Tibial nerve (tissue), 4 donors: ENCODE measurements at regions not wholly inside any gene's neighbourhood (a gene's known extent, or its start where the extent isn't known, plus 50 kb on each side); places are given as distances from the start of the nearest gene placed in this dataset.

Source experiments
- DNase-seq, 2 donors: peaks; one replicate each; pipeline ENCODE4 v3.0.0-alpha.2; 2019; ENCODE audit warnings: low spot score in 2 of 2
- H3K27ac ChIP-seq, 4 donors: fragments of 200-600 bp; sonication (generic) in 3 of 4; one replicate each; pipeline ENCODE4 v1.5.1; 2017 to 2019; ENCODE audit warnings: mild to moderate bottlenecking in 1 of 4
- H3K27me3 ChIP-seq, 2 donors: fragments of 200-600 bp; sonication (generic) in 1 of 2; one replicate each; pipeline versions ENCODE4 v1.5.1 to v1.6.0; 2017 to 2019
- H3K36me3 ChIP-seq, 3 donors: fragments of 200-600 bp; sonication (generic); one replicate each; pipeline ENCODE4 v1.5.1; 2018 to 2019
- H3K4me1 ChIP-seq, 4 donors: fragments of 200-600 bp; sonication (generic) in 3 of 4; one replicate each; pipeline ENCODE4 v1.5.1; 2017 to 2019
- H3K4me3 ChIP-seq, 4 donors: fragments of 200-600 bp; sonication (generic) in 3 of 4; one replicate each; pipeline ENCODE4 v1.5.1; 2017 to 2019; ENCODE audit warnings: mild to moderate bottlenecking in 1 of 4, moderate library complexity in 1 of 4
- H3K9me3 ChIP-seq, 4 donors: fragments of 200-600 bp; sonication (generic) in 3 of 4; one replicate each; pipeline ENCODE4 v1.5.1; 2017 to 2019
- CTCF ChIP-seq, 5 experiments: fragments of 200-600 bp in 3 of 5; fragments of 450-650 bp in 2 of 5; sonication (generic) in 3 of 5; IDR thresholded peaks; one replicate each; pipeline ENCODE4 v1.5.1; 2016 to 2019; ENCODE audit warnings: antibody characterized with exemption in 5 of 5, mild to moderate bottlenecking in 3 of 5, moderate library complexity in 2 of 5
- EP300 ChIP-seq, 2 donors: sonication (generic); formaldehyde crosslinking; IDR thresholded peaks; one replicate each; pipeline ENCODE4 v1.6.1; 2017; ENCODE audit warnings: antibody characterized with exemption in 2 of 2, mild to moderate bottlenecking in 1 of 2
- POLR2A ChIP-seq, 2 donors: fragments of 450-650 bp; IDR thresholded peaks; one replicate each; pipeline ENCODE4 v1.6.1; 2017; ENCODE audit warnings: antibody characterized with exemption in 2 of 2, mild to moderate bottlenecking in 2 of 2, moderate library complexity in 2 of 2
- WGBS, 2 donors: methylation state at CpG; one replicate each; pipeline ENCODE4 v1.1.5; 2018; 5-methylcytosine and 5-hydroxymethylcytosine counted together

- TF ChIP-seq POLR2A (IDR thresholded peaks at IDR 0.05) (no peak), CTCF (IDR thresholded peaks at IDR 0.05) (no peak), EP300 (IDR thresholded peaks at IDR 0.05) (no peak)
- no peak overlapping the region for H3K27ac ChIP-seq
- no peaks in the 10 kb centered on the region for H3K4me1 ChIP-seq
- peaks cover 0 to 44% (median 0%) of the 10 kb centered on the region in 4 donors for H3K9me3 ChIP-seq
- H3K27me3 ChIP-seq: no peaks in the 10 kb centered on the region
- no peak overlapping the region for H3K4me3 ChIP-seq
- H3K36me3 ChIP-seq: no peaks in the 10 kb centered on the region
- DNase-seq: no peak
These were observed 339.7 kb downstream of the KIF4B start for GRCh38 chr5:155353231-155353630.

- no peak for DNase-seq
- Histone ChIP-seq H3K36me3 (no peaks in the 10 kb centered on the region), H3K27me3 (no peaks in the 10 kb centered on the region), H3K9me3 (no peaks in the 10 kb centered on the region), H3K4me1 (no peaks in the 10 kb centered on the region), H3K4me3 (no peak overlapping the region), H3K27ac (no peak overlapping the region)
- TF ChIP-seq EP300 (IDR thresholded peaks at IDR 0.05): no peak
- no peak for TF ChIP-seq CTCF (IDR thresholded peaks at IDR 0.05)
- TF ChIP-seq POLR2A (IDR thresholded peaks at IDR 0.05): no peak
- WGBS, 2 donors: 65 to 71% methylated on average over 4 of the region's 4 CpGs
These were observed 352.5 kb downstream of the KIF4B start for GRCh38 chr5:155366096-155366495.

GRCh38 chr5:155367841-155368240 is 354.3 kb downstream of the KIF4B start:
- no peaks in the 10 kb centered on the region for H3K36me3 ChIP-seq
- H3K4me1 ChIP-seq: no peaks in the 10 kb centered on the region
- H3K27me3 ChIP-seq: no peaks in the 10 kb centered on the region
- H3K9me3 ChIP-seq: peaks cover 0 to 6% (median 0%) of the 10 kb centered on the region in 4 donors
- TF ChIP-seq CTCF (IDR thresholded peaks at IDR 0.05): no peak
- TF ChIP-seq EP300 (IDR thresholded peaks at IDR 0.05): no peak
- TF ChIP-seq POLR2A (IDR thresholded peaks at IDR 0.05): no peak
- 80 to 81% methylated on average over 4 of the region's 4 CpGs for WGBS, 2 donors
- no peak overlapping the region for H3K4me3 ChIP-seq
- DNase-seq: no peak
- H3K27ac ChIP-seq: no peak overlapping the region

DNA sequence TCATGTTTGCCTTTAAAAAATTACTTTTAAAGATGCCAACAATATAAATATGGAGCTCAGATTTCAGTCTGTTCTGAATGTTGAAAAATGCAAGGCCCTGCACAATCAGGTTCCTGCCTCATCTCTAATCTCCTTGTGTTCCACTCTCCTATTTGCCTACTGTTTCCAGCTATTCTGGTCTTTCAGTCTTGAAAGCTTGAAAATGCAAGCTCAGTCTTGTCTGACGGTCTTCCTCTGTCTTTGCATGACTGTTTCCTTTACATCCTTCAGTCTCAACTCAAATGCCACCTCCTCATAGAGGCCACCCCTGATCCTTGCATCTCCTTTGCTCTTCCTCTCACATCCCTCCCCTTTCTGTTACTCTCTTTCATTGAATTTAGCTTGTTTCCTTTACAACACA is 354.9 kb downstream of the KIF4B start:
- Histone ChIP-seq H3K36me3 (no peaks in the 10 kb centered on the region), H3K27ac (no peak overlapping the region), H3K27me3 (no peaks in the 10 kb centered on the region), H3K9me3 (peaks cover 0 to 7% (median 0%) of the 10 kb centered on the region in 4 donors), H3K4me3 (no peak overlapping the region), H3K4me1 (no peaks in the 10 kb centered on the region)
- no peak for TF ChIP-seq POLR2A (IDR thresholded peaks at IDR 0.05)
- no peak for TF ChIP-seq CTCF (IDR thresholded peaks at IDR 0.05)
- TF ChIP-seq EP300 (IDR thresholded peaks at IDR 0.05): no peak
- no peak for DNase-seq
- WGBS, 2 donors: 51 to 59% methylated on average over 1 of the region's 1 CpG

- peaks cover 0 to 8% (median 2%) of the 10 kb centered on the region in 4 donors for H3K9me3 ChIP-seq
- WGBS, 2 donors: 57 to 63% methylated on average over 3 of the region's 3 CpGs
- no peak for DNase-seq
- no peaks in the 10 kb centered on the region for H3K4me1 ChIP-seq
- TF ChIP-seq EP300 (IDR thresholded peaks at IDR 0.05) (no peak), POLR2A (IDR thresholded peaks at IDR 0.05) (no peak), CTCF (IDR thresholded peaks at IDR 0.05) (no peak)
- no peak overlapping the region for H3K4me3 ChIP-seq
- no peaks in the 10 kb centered on the region for H3K36me3 ChIP-seq
- H3K27me3 ChIP-seq: no peaks in the 10 kb centered on the region
- no peak overlapping the region for H3K27ac ChIP-seq
These were observed 366.9 kb downstream of the KIF4B start for GRCh38 chr5:155380480-155380879.
